Heart right ventricle (tissue), 16 donors: ENCODE measurements at regions not wholly inside any gene's neighbourhood (a gene's known extent, or its start where the extent isn't known, plus 50 kb on each side); places are given as distances from the start of the nearest gene placed in this dataset.

ENCODE experiments used
- ATAC-seq, 8 donors: fragments of 200-7000 bp; cut with Tn5 transposase; one replicate each; pipeline ENCODE4 v1.9.1; 2020; ENCODE audit warnings: mild to moderate bottlenecking in 8 of 8, moderate library complexity in 8 of 8, moderate number of reproducible peaks in 1 of 8
- DNase-seq, 2 donors: peaks; one replicate each; pipeline ENCODE4 v3.0.0-alpha.2; 2020
- H3K27ac ChIP-seq, 10 donors: fragments of 200-600 bp; sonication (generic) in 2 of 10; one replicate each; pipeline versions ENCODE4 v1.5.0 to v1.8.0; 2020 to 2022; ENCODE audit warnings: mild to moderate bottlenecking in 3 of 10
- H3K27me3 ChIP-seq, 7 donors: fragments of 200-600 bp; one replicate each; pipeline ENCODE4 v1.8.0; 2021 to 2022; ENCODE audit warnings: mild to moderate bottlenecking in 2 of 7
- H3K36me3 ChIP-seq, 9 donors: fragments of 200-600 bp; sonication (generic) in 1 of 9; one replicate each; pipeline versions ENCODE4 v1.5.0 to v1.8.0; 2020 to 2022; ENCODE audit warnings: mild to moderate bottlenecking in 2 of 9
- H3K4me1 ChIP-seq, 9 donors: fragments of 200-600 bp; sonication (generic) in 1 of 9; one replicate each; pipeline versions ENCODE4 v1.5.0 to v1.8.0; 2020 to 2022; ENCODE audit warnings: mild to moderate bottlenecking in 4 of 9
- H3K4me3 ChIP-seq, 10 donors: fragments of 200-600 bp; sonication (generic) in 2 of 10; one replicate each; pipeline versions ENCODE4 v1.5.0 to v1.8.0; 2020 to 2022; ENCODE audit warnings: mild to moderate bottlenecking in 7 of 10, moderate library complexity in 2 of 10
- H3K9me3 ChIP-seq, 11 donors: fragments of 200-600 bp in 10 of 11; sonication (generic) in 2 of 11; one replicate each; pipeline versions ENCODE4 v1.5.0 to v1.8.0; 2013 to 2022; ENCODE audit warnings: mild to moderate bottlenecking in 2 of 11, control low read depth in 1 of 11, moderate library complexity in 1 of 11
- WGBS, 2 donors: extraction: QIAGEN DNeasy Blood & Tissue Kit; methylation state at CpG; one replicate each; pipeline ENCODE4 v1.1.7; 2013; ENCODE audit warnings: inconsistent platforms in 1 of 2; 5-methylcytosine and 5-hydroxymethylcytosine counted together
- intact Hi-C, 10 donors: fragments of 100-400 bp; cut with DNase I; formaldehyde crosslinking; loops; one replicate each; pipeline versions ENCODE4 v1.11.1 to v1.14.2; 2022
- TF ChIP-seq, protein P1 (sequence below), 9 donors: fragments of 200-600 bp; sonication (generic) in 2 of 9; IDR thresholded peaks; one replicate each; pipeline versions ENCODE4 v1.5.0 to v1.8.0; 2021 to 2022; ENCODE audit warnings: antibody characterized with exemption in 9 of 9, mild to moderate bottlenecking in 5 of 9, moderate library complexity in 1 of 9
- donor health status: Arrhythmogenic right ventricular cardiomyopathy.
- donor health status: ischemic (EF 13 %, LVEDD 7.1; RV severe dilation, severe dysfunction).
- donor health status: healthy with polysubstance abuse.
- donor health status: DM: no; HTN: yes; CAD: no.
- donor health status: DM: no; HTN: no; CAD: no.
- donor health status: ischemic (EF 25% LVEDD 6.9; RV normal size, moderate dysfunction).
- donor health status: ischemic (EF 25% LVEDD 5.7; RV mildly dilated, moderate dysfunction).
- donor health status: healthy.
- donor health status: DM: yes; HTN: yes; CAD: no.
- donor health status: Ischemic cardiomyopathy.
- donor health status: ischemic (EF 35%, LVEDD 5.7; RV mildly dilated, moderate dysfunction).
- donor health status: nonischemic (EF 11% LVEDD 7.7; RV severe dilation, severe dysfunction).
- donor health status: DM: yes; HTN: yes; CAD: no.
- donor health status: PGD.
- donor health status: ischemic (EF 29% LVEDD 5.4; RV normal size, mild dysfunction).
- donor health status: nonischemic (EF 23%, LVEDD 6.1; RV moderate dilation, normal function).

GRCh38 chr3:18538463-18539230 lies 113.5 kb upstream of the SATB1 start:
- no peaks in the 10 kb centered on the region for H3K4me1 ChIP-seq
- no peak for DNase-seq
- intact Hi-C loops: no loop called here
- no peaks in the 10 kb centered on the region for H3K9me3 ChIP-seq
- H3K27ac ChIP-seq: no peak overlapping the region
- H3K36me3 ChIP-seq: no peaks in the 10 kb centered on the region
- 82 to 83% methylated on average over 7 of the region's 7 CpGs for WGBS, 2 donors
- TF ChIP-seq, protein P1, sequence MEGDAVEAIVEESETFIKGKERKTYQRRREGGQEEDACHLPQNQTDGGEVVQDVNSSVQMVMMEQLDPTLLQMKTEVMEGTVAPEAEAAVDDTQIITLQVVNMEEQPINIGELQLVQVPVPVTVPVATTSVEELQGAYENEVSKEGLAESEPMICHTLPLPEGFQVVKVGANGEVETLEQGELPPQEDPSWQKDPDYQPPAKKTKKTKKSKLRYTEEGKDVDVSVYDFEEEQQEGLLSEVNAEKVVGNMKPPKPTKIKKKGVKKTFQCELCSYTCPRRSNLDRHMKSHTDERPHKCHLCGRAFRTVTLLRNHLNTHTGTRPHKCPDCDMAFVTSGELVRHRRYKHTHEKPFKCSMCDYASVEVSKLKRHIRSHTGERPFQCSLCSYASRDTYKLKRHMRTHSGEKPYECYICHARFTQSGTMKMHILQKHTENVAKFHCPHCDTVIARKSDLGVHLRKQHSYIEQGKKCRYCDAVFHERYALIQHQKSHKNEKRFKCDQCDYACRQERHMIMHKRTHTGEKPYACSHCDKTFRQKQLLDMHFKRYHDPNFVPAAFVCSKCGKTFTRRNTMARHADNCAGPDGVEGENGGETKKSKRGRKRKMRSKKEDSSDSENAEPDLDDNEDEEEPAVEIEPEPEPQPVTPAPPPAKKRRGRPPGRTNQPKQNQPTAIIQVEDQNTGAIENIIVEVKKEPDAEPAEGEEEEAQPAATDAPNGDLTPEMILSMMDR (IDR thresholded peaks at IDR 0.05): no peak
- no peaks in the 10 kb centered on the region for H3K27me3 ChIP-seq
- no peak overlapping the region for H3K4me3 ChIP-seq
- no peak for ATAC-seq

GRCh38 chr3:18533039-18533438 lies 107.9 kb upstream of the SATB1 start:
- TF ChIP-seq, protein P1 (IDR thresholded peaks at IDR 0.05): no peak
- Histone ChIP-seq H3K9me3 (no peaks in the 10 kb centered on the region), H3K4me1 (no peaks in the 10 kb centered on the region), H3K36me3 (no peaks in the 10 kb centered on the region), H3K27ac (no peak overlapping the region), H3K27me3 (no peaks in the 10 kb centered on the region), H3K4me3 (no peak overlapping the region)
- intact Hi-C loops: no loop called here
- DNase-seq: no peak
- WGBS, 2 donors: 85% methylated on average over 2 of the region's 2 CpGs
- no peak for ATAC-seq

DNA sequence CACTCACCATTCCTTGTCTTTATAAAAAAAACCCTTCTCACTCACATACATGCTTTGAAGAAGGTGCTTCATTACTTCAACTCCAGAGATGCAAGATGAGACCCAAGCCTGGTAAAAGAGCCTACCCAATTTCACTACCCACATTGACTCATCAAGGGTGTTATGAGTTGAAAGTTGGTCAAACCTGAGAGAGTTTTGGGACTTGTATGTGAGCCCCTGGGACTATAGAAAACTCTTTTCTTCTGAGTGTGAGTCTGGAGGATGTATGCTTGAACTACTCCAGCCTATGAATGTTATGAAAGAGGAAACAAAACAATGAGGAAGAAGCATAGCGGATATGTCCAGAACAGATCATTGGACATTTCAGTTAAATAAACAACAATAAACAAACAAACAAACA lies 106.5 kb upstream of the SATB1 start:
- intact Hi-C loops: no loop called here
- Histone ChIP-seq H3K27me3 (no peaks in the 10 kb centered on the region), H3K4me1 (no peaks in the 10 kb centered on the region), H3K4me3 (no peak overlapping the region), H3K36me3 (no peaks in the 10 kb centered on the region), H3K9me3 (no peaks in the 10 kb centered on the region), H3K27ac (no peak overlapping the region)
- TF ChIP-seq, protein P1 (IDR thresholded peaks at IDR 0.05): no peak
- WGBS, 2 donors: 84 to 92% methylated on average over 1 of the region's 1 CpG
- ATAC-seq: no peak
- no peak for DNase-seq

DNA sequence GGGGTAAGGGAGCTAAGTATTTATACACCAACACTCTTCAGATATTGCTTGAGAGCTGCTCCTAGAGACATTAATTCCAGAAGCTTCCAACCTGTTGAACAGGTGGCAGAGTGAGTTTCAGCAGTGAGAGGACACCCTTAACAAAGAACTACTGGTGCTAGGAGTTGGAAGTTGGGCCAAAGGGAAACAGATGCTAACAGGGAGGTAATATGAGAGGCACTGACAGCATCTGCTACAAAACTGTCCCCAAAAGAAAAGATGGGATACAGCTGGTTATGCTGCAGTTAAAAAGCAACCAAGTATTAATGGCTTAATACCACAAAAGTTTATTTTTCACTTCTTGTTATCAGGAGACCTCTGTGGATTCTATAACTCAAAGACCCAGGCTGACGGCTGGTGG lies 104.5 kb upstream of the SATB1 start:
- WGBS, 2 donors: 60 to 77% methylated on average over 1 of the region's 1 CpG
- TF ChIP-seq, protein P1 (IDR thresholded peaks at IDR 0.05): no peak
- Histone ChIP-seq H3K9me3 (peaks cover 0 to 14% (median 3%) of the 10 kb centered on the region in 11 donors), H3K4me3 (no peak overlapping the region), H3K27me3 (no peaks in the 10 kb centered on the region), H3K36me3 (no peaks in the 10 kb centered on the region), H3K4me1 (no peaks in the 10 kb centered on the region), H3K27ac (no peak overlapping the region)
- ATAC-seq (no peak), DNase-seq (no peak)
- intact Hi-C loops: no loop called here
